Neural progenitor cell (in vitro differentiated cells): ENCODE measurements at regions not wholly inside any gene's neighbourhood (a gene's known extent, or its start where the extent isn't known, plus 50 kb on each side); places are given as distances from the start of the nearest gene placed in this dataset.

Source experiments
- CTCF ChIP-seq: fragments of 200-600 bp; sonication (generic); IDR thresholded peaks from 2 replicates; pipeline ENCODE4 v1.5.1; 2017; ENCODE audit warnings: antibody characterized with exemption, mild to moderate bottlenecking
- EZH2 ChIP-seq: fragments of 200-600 bp; sonication (generic); IDR thresholded peaks from 2 replicates; pipeline ENCODE4 v1.6.1; 2017; ENCODE audit warnings: antibody characterized with exemption, mild to moderate bottlenecking, moderate library complexity
- EZH2phosphoT487 ChIP-seq: fragments of 200-600 bp; sonication (generic); IDR thresholded peaks from 2 replicates; pipeline ENCODE4 v1.6.1; 2017; ENCODE audit warnings: antibody characterized with exemption

DNA sequence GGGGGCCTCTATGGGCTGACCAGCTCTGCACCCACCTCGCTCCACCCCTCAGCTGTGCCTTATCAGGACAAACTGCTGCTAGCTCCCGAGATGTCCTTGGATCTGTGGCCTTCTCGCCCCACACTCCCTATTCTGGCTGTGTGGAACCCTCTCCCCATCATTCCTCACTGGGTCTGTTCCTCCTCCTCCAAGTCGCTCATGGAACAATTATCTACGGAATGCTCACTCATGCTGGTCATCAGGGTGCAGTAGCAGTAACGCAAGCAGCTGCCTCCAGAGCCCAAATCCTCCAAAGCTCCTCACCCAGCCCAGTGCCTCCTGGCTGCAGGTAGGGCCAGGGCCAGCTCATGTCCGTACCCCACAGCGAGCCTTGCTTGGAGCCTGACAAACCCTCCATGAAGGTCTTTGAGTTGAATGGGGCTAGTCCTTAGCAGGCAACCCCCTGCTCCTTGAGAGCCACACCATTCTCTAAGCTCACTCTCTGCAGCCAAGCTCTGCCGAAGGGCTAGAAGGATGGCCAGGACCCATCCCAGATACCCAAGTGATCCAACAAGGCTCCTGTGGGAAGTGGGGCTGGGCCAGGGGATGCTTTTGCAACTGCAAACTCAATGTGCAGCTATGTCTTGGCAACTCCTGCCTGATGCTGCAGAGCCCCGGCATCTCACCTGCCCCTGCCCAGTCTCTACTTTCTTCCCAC is 977.8 kb downstream of the TBC1D22A start:
- TF ChIP-seq CTCF: no peak
- TF ChIP-seq EZH2: no peak
- no peak for TF ChIP-seq EZH2phosphoT487
